ENCODE measurements at regions not wholly inside any gene's neighbourhood (a gene's known extent, or its start where the extent isn't known, plus 50 kb on each side); places are given as distances from the start of the nearest gene placed in this dataset.
"Not testable (repeated sequence)": the region's sequence is repeated elsewhere in the genome, so short reads cannot be mapped to it uniquely, and the experiment has no call there.

DNA sequence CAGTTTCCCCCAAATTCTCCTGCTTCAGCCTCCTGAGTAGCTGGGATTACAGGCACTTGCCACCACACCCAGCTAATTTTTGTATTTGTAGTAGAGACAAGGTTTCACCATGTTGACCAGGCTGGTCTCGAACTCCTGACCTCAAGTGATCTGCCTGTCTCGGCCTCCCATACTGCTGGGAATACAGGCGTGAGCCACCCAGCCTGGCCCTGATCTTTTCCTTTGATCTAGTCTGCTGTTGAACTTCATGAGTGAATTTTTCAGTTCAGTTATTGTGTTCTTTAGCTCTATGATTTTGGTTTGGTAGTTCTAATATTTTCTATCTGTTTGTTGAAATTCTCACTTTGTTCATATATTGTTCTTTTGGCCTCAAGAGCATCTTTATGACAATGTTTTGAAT lies 83.4 kb upstream of the RAP2C start:
- DNase-seq: not testable (repeated sequence)

DNA sequence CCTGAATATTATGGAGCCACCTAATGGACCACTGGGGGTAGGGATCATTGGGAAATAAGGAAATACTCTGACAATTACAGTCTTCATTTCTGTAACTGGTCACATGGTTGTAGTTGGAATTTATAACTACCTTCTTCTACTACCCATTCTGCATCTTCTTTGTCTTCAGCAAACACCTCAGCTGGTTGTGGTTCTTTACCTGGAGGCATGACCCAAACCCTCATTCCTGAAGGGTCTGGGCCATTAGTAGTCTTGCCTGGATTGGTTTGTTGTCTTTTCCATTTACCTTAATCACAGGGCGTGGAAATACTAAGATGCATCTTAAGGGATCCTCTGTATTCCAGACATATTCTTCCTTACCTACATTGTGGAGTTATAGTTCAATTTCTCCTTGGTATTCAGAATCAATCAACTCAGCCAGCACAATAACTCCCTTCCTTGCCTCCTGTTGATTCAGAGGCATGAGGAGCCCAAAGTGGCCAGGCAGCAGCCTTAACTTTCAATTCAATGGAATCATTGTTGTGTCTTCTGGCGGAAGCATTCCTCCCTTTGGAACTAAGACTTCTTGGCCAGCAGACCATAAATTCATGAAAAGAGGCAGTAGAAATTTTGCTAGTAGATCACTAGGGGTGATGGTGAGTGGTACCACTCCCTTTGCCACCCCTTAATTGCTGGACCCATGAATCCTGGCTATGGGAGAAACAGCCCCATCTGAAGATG lies 75.7 kb upstream of the RAP2C start:
- DNase-seq: no peak

DNA sequence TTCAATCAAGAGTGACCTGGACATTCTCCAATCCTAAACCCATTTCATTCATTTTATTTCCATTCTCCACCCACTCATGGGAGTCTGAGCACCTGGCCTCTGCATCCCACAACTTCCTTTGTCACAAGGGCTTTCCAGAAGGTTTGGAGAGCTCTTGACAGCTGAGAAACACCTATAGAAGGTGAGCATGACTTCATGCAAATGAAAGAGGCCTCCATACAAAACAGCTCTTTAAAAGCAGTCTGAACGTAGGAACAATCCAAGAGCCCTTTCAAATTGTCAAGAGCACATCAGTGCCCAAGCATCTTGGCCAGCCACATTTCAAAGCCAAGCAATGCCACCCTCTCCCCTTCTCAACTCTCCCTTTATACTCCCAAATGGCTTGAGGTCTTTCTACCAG lies 74.9 kb upstream of the RAP2C start:
- no peak for DNase-seq

DNA sequence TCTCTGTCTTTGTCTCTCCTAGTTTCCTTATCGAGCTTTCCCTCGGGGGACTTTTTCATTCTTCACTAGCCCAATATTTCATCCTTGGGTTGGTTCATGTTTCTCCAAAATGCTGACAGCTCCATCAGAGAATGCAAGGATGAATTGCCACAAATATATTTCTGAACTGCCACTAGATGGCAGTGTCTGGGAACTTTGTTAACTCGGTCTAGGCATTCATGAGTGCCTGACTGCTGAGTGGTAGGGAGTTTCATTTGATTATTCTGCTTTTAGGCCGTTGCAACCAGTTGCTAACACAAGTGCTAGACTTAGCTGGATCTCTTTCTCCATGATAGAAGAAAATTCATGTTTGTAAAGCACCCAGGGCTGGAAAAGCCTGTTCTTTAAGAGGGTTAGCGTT lies 73.5 kb upstream of the RAP2C start:
- DNase-seq: peak; percentile 56

DNA sequence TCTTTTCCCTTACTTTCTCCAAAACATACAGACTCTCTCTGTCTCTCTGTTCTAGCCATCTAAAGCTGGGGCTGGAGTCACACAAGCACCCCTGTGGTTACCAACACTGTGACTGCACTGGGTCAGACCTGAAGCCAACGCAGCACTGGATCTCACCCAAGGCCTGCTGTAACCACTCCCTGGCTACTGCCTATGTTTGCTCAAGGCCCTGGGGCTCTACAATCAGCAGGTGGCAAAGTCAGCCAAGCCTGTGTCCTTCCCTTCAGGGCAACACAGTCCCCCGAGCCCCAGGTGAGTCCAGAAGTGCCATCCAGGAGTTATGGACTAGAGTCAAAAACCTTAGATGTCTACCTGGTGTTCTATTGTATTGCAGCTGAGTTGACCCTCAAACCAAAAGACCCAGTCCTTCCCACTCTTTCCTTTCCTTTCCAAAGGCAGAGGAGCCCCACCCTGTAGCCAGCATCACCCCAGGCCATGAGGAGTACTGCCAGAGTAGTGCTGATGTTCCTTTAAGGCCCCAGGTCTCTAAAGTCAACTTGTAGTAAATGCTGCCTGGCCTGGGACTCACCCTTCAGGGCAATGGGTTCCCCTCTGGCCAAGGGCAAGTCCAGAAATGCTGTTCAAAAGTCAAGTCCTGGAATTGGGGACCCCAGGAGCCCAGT lies 58.8 kb upstream of the RAP2C start:
- no peak for DNase-seq

DNA sequence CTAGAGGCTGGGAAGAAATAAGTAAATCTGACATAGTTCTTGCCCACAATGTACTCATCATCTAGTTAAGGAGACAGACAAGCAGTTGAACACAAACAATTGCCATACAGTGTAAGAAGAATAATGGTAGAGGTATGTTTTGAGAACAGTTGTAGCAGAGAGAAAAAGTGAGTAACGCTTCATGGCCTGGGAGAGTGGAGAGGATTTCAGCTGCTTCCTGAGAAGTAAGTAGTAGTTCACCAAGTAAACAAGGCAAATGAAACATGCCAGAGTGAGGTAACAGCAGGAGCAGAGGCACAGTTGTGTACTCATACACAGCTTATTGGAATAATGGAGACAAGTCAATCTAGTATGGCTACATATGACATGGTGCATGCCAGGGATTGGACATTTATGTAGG lies 53.6 kb upstream of the RAP2C start:
- no peak for DNase-seq

DNA sequence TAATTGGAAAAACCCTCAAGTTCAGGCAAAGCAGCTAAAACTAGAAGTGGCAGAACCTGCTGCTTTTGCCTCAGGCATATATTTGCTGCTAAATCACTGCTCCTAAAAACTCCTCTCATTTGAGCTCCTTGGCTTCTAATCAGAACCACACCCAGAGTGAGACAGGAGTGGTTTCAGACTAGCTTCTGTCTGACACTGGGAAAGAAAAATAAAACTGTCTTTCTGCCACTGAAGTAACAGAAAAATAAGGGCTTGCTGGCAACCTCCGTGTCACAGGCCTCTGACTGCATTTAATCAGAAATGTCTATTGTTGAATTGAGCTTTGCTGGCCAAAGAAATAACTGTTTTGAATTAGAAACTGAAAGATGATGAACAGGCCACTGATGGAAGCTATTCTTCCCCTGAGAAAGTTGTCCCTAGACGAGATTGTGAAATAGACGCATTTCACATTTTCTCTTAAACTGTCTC lies 52.1 kb upstream of the RAP2C start:
- DNase-seq: peak; percentile 35

DNA sequence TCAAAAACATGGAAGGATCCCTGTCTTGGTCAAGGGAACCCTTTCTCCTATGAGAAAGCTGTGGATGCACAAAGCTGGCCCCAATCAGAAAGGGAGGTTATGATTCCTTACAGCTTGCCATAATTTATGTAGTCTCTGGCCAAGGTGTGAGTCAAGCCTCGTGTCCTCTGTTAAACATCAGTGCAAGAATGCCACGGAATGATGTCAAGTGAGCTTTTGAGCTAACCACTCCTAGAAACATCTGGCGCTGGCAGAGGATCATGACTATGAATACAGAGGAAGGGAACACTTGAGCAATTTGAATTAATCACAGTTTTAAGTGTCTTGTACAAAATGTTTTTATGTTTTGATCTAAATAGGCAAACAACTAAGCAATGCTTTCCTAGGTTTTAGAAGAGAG lies 51.5 kb upstream of the RAP2C start:
- peak; percentile 83 for DNase-seq

DNA sequence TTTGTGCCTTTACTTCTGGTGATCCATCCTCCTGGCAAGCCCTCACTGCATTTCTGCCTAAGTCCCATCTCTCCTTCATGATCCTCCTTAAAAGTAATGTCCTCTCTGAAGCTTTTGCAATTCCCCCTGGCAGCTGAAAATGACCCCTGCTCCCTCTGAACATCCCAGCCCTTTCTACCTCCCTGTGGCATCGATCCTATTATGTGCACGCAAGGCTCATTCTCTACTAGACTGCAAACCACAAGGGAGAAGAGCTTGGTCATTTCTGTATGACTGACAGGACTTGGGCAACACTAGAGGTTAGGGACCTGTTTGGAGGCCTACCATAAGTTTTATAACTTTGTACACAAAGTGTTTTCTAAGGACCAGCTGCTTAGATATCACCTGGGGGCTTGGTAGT lies 50.8 kb upstream of the RAP2C start:
- no peak for DNase-seq

Measured in hindlimb muscle (tissue), 1 donor.